ENCODE measurements at regions not wholly inside any gene's neighbourhood (a gene's known extent, or its start where the extent isn't known, plus 50 kb on each side); places are given as distances from the start of the nearest gene placed in this dataset.
"Not testable (repeated sequence)": the region's sequence is repeated elsewhere in the genome, so short reads cannot be mapped to it uniquely, and the experiment has no call there.

DNA sequence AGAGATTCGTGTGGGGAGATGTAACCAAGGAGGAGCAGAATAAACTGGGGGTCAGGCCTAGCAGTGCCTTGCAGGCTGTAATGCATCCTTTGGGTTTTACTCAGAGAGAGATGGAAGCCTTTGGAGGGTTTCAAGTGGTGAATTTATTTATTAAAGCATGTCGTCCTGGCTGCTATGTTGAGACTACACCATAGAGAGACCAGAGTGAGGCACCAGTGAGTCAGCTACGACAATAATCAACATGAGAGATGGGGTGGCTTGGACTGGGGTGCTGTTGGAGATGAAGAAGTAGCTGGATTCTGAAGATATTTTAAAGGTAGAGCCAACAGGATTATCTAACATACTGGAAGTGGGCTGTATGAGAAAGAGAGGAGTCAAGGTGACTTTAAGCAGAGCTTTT, 335.3 kb upstream of the ARHGEF26 start:
- DNase-seq (ENCODE audit: low read depth in 1 of 2, low spot score in 1 of 2): no peak

DNA sequence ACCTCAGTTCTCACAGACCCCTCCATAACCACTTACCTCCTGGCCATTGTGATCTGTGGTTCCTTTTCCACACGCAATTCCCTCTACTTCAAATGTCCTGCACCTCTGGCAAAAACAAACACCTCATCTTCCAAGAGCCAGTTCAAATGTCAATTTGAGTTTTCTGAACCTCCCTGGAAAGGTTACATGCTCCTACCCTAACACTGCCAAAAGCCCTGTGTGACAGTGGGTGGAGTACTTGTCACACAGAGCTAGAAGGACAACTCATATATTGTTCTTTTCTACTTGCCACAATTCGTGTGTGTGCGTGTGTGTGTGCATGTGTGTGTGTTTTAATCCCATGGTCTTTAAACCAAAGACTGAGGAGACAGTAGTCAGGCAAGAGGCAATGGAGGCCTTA, 331.8 kb upstream of the ARHGEF26 start:
- DNase-seq (ENCODE audit: low read depth in 1 of 2, low spot score in 1 of 2): no peak

DNA sequence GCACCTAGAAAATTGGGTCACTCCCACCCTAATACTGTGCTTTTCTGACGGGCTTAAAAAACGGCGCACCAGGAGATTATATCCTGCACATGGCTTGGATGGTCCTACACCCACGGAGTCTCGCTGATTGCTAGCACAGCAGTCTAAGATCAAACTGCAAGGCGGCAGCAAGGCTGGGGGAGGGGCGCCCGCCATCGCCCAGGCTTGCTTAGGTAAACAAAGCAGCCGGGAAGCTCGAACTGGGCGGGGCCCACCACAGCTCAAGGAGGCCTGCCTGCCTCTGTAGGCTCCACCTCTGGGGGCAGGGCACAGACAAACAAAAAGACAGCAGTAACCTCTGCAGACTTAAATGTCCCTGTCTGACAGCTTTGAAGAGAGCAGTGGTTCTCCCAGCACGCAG, 324.1 kb upstream of the ARHGEF26 start:
- DNase-seq (ENCODE audit: low read depth in 1 of 2, low spot score in 1 of 2): not testable (repeated sequence)

DNA sequence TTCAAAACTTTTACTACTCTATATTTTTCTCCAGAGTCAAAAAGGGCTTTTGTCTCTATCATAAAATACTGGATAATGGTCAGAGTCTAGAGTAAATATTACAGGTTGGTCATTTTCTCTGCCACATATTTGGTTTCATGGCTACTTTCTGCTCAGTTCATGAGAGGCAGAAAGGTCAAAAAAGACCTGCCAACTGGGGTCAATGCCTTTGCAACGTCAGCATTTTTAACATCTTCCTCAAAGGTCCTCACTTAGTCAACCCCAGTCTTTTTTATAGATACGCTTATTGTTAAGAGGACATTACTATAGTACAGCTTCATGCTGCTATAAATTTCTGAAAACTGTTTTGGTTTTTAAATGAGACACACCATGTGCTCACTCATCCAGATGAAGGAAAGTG, 312.1 kb upstream of the ARHGEF26 start:
- DNase-seq (ENCODE audit: low read depth in 1 of 2, low spot score in 1 of 2): no peak

DNA sequence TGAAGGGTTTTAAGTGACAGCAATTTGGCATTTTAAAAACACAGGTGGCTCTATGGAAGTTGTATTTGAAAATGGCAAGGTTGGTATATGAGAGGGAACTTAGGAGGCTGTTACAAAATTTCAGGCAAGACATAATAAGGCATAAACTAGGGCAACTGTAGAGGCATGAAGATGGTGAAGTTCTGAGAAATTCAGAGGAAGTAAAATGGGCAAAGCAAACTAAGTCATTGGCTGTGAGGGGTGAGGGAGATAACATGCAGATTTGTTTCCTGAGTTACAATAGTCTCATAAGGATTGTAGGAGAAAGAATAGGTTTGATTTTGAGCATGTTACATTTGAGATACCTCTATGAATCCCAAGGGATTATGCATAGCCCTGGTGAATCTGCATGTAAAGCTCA, 302.9 kb upstream of the ARHGEF26 start:
- DNase-seq (ENCODE audit: low read depth in 1 of 2, low spot score in 1 of 2): no peak

DNA sequence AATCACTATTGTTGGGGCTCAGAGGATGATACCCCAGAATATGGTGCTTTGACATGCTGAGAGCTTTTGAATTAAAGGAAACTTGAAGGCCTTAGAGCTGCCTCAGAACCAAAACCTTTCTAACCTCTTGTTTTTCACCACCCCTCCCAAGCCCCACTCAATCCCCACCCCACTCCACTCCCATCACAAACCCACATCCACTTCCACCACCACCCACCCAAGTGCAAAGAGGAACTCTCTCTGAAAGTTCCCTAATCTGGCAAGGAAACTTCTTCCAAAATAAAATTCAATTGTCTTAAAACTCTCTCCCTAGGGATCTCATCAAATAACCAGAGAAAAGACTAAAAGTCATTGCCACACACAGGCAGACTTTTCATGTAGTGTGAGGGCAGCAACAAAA, 301.2 kb upstream of the ARHGEF26 start:
- no peak for DNase-seq (ENCODE audit: low read depth in 1 of 2, low spot score in 1 of 2)

DNA sequence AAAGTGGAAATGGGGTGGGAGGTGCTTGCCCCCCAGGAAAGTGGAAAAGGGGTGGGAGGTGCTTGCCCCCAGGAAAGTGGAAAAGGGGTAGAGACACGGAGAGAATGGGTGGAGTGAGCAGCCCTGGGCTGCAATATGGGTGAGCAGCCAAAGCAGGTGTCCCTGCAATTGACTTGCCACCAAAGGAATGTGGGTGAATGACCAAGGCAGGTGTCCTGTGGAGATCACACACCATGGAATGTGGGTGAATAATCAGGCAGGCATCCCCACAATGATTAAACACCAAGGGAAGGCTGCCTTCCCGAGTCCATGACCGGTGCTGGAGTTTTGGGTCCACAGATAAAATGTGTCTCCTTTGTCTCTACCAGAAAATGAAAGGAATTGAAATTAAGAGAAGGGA, 292.8 kb upstream of the ARHGEF26 start:
- not testable (repeated sequence) for DNase-seq (ENCODE audit: low read depth in 1 of 2, low spot score in 1 of 2)

DNA sequence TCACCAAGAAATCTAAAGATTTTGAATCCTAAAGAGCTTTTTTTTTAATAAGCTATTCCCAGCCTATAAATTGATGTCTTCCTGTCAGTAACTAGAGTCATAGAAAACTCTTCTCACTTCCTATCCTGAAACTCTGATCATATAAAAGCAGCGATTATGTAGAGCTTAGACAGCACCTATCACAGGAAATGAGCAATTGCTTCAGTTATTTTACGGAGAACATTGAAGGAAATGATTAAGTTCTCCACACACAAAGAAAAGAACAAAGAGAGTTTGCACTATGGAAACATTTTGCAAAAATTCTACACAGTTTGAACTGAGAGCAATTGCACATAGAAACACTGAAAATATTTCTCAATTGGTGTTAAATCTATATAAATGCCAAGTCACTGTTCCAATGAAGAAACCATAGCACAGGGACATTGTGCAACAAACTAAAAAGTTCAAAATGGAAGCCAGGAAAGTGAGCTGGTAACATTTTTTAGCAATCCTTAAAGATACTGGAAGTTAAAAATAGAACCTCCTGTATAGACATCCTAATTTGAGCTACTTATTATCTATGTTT, 291.5 kb upstream of the ARHGEF26 start:
- no peak for DNase-seq (ENCODE audit: low read depth in 1 of 2, low spot score in 1 of 2)

DNA sequence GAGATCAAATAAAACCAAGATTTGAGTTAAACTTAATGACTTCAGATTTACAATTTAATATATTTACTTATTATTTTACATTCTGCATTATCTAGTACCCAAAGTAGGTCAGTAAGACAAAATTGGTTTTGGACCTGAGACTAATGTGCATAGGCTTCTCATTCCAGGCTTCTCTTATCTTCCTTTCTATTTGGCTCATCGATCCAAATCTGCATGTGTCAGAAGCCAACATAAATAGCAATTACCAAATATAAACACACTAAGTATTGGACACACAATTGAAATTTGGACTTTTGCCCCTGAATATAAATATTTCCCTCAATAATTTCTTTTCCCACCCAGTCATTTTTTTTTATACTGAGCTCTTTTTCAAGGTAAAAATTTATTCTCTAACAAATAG, 290.6 kb upstream of the ARHGEF26 start:
- DNase-seq (ENCODE audit: low read depth in 1 of 2, low spot score in 1 of 2): no peak

DNA sequence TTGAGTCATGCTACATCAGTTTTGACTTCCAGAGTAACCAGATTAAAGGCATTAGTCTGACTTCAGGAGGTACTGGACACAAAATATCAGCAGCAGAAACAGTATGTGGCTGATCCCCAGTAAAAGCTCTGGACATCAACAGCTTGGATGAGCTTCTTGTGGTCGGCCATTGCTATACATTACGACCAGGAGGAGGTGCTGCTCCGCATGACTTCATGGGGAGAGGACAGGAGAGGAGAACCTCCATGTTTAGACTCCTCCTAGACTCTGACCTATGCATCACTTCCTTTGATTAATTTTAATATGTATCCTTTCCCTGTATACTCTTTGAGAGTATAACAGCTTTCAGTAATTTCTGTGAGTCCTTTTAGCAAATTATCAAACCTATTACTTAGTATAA, 285.6 kb upstream of the ARHGEF26 start:
- no peak for DNase-seq (ENCODE audit: low read depth in 1 of 2, low spot score in 1 of 2)

DNA sequence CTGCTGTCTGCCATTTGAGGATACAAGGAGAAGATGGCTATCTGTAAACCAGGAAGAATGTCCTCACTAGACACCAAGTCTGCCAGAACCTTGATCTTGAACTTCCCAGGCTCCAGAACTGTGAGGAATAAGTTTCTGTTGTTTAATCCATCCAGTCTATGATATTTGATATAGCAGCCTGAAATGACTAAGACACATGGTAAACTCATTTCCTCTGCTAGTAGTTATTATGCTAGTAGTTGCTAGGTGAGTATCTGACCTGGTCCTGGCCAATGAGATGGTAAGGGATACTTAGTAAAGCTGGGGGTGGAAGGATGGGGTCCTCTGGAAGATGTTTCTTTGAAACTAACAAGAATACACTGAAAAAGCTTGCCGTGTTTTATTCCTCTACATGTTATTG, 280.7 kb upstream of the ARHGEF26 start:
- DNase-seq (ENCODE audit: low read depth in 1 of 2, low spot score in 1 of 2): no peak

DNA sequence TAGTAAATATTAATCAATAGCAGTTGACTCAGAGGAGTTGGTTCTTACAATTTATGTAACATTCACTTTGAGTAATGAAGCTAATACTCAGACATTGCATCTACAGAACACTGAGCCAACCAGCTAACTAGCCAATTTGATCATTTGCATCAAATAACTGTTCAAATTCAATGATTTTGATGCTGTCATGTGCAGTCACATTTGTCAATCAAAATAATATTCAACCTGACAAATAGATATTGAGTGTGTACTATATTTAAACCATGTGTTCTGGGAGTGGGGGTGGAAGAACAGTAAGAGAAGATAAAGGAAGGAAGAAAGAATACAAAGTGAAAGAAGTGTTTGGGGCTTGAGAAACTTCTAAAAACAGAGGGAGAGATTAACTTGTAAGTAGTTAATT, 277.2 kb upstream of the ARHGEF26 start:
- no peak for DNase-seq (ENCODE audit: low read depth in 1 of 2, low spot score in 1 of 2)

DNA sequence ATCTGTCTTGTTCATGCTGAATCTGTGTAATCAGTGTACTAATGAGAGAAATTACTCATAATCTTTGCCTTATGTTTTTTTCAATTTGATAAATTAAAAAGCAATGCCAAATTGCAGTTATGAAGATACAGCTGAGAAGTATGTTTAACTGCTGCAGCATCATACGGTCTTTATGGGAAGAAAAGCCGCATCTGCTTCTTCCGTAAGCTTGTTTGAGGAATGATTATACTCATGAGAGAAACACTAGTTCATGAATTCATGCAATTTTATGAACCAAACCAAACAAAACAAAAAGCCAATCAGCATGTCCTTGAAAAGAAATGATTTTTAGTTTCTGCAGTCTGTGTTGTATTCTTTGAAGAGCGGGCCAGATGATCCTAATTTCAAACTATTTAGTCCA, 275.9 kb upstream of the ARHGEF26 start:
- DNase-seq (ENCODE audit: low read depth in 1 of 2, low spot score in 1 of 2): no peak

DNA sequence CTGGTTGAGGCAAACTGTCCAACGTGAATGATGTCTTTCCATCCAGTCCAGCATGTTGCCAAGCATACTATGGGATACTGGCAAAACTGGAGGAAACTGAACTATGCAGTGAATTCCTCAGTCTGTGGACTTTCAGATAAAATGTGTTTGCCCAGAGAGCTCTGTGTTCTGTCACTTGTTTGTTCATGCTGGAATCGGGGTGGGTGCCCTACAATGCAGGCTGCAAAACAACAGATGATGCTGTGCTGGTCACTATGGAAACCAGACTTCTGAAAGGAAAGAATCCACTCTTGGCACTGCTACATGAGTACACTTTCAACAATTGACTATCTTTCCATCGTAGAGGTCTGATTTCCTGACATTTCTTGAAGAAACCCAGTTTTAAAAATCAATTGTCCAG, 272.5 kb upstream of the ARHGEF26 start:
- DNase-seq (ENCODE audit: low read depth in 1 of 2, low spot score in 1 of 2): no peak

DNA sequence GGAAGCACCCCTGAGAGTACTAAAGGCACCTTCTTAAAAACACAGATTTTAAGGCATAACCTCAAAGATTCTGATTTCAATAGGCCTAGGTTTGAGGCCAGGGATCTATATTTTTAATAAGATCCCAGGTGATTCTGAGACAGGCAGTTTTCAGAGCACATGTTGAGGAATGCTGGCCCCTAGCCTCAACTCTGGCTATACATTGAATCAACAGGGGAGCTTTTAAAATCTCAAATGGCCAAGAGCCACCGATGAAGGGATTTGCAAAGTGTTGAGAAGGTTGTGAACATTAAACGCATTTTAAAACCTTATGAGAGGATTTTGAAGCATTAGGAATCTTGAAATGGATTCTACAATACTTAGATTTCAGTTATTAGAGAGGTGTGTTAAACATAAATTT, 268.8 kb upstream of the ARHGEF26 start:
- no peak for DNase-seq (ENCODE audit: low read depth in 1 of 2, low spot score in 1 of 2)

DNA sequence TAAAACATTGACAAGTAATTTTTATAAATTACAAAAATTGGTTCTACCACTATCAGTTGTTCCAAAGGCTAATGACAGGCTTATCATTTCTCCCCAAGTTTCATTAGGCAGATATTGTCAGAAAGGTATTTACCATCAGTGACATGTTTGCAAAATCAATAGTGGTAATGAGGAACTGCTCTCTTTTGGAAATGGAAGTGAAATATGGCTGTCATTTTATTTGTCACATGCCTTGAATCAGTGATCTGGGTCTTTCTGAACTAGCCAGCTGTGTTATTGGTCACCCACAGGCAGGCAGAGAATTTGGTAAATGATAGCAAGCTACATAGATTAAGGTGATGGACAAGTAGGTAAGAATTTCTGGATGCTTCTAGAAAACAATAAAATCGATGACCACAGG, 268.0 kb upstream of the ARHGEF26 start:
- DNase-seq (ENCODE audit: low read depth in 1 of 2, low spot score in 1 of 2): no peak

DNA sequence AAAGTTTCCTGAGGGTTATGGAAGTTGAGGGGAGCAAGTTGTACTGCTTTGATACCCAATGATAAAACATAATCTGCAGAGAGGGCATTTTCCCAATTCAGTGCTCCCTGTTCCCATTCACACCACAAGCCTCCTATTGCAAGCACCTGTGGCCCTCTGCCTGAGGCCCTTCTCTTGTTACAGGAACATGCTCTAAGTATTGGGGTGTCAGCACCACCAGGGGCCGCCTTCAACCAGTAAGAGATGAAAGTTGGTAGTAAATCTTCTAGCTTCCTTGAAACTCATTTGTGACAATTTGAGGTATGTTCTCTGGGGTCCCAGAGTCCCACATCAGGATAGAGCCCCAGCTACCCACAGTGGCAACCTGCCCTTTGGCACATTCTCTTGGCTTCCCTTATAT, 265.4 kb upstream of the ARHGEF26 start:
- no peak for DNase-seq (ENCODE audit: low read depth in 1 of 2, low spot score in 1 of 2)

DNA sequence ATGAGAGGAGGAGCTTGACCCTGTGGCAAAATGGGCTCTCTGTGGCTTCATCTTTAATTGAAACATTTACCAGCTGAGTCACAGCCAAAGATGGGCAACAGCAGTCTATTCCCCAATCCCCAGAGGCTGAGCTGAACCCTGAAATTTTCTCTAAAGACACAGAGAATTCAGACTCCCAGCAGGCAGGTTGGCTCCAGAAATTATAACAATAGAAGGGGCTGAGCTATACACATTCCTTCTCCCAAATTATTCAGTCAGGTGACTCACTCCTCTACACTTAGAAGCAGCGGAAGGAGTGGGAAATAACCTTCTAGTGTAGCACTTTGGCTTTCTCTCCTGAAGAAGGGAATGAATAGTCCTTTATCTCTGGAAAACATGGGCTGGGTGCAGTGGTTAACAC, 264.3 kb upstream of the ARHGEF26 start:
- no peak for DNase-seq (ENCODE audit: low read depth in 1 of 2, low spot score in 1 of 2)

DNA sequence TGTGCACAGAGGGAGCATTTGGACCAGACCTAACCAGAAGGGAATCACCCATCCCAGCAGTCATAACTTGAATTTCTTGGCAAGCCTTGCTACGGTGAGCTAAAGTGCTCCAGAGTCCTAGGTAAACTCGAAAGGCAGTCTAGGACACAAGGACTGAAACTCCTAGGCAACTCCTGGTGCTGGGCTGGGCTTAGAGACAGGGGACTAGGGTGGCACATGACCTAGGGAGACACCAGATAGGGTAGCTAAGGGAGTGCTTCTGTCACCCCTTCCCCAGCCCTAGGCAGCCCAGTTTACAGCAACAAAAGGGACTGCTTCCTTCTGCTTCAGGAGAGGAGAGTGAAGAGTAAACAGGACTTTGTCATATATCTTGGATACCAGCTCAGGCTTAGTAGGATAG, 256.4 kb upstream of the ARHGEF26 start:
- no peak for DNase-seq (ENCODE audit: low read depth in 1 of 2, low spot score in 1 of 2)

DNA sequence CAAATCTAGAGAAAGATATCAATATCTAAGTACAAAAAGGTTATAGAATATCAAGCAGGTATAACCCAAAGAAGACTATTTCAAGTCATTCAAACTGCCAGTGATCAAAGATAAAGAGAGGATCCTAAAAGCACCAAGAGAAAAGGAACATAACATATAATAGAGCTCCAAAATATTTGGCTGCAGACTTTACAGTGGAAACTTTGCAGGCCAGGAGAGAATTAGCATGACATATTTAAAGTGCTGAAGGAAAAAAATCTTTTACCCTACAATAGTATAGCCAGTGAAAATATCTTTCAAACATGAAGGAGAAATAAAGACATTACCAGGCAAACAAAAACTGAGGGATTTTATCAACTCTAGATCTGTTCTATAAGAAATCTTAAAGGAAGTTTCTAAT, 254.3 kb upstream of the ARHGEF26 start:
- no peak for DNase-seq (ENCODE audit: low read depth in 1 of 2, low spot score in 1 of 2)

DNA sequence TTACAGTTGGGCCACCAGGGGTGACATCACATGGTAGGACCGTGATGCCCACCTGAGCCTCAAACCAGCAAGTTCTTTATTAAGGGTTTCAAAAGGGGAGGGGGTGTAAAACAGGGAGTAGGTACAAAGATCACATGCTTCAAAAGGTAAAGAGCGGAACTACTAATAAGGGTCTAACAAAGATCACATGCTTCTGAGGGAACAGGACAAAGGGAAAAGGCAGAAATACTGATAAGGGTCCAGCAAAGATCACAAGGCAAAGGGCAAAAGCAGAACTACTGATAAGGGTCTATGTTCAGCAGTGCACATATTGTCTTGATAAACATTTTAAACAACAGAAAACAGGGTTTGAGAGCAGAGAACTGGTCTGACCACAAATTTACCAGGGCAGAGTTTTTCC, 246.8 kb upstream of the ARHGEF26 start:
- DNase-seq (ENCODE audit: low read depth in 1 of 2, low spot score in 1 of 2): not testable (repeated sequence)

DNA sequence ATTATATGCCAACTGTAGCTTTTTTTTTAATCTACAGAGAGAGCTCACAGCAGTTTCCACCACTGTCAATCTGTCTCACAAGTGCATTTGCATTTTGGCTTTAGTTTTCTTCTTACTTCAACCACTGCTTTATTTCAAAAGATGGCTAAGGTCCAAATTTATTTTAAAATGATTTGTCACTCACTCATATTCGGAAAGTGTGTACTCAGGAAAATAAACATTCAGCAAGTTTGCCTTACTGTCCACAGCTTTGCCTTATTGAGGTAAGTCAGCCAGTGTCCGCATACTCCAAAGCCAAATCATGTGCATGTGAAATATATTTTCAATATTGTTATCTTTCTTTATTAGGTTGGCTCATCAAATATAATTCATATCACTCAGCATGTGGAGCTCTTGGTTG, 240.7 kb upstream of the ARHGEF26 start:
- DNase-seq (ENCODE audit: low read depth in 1 of 2, low spot score in 1 of 2): no peak

DNA sequence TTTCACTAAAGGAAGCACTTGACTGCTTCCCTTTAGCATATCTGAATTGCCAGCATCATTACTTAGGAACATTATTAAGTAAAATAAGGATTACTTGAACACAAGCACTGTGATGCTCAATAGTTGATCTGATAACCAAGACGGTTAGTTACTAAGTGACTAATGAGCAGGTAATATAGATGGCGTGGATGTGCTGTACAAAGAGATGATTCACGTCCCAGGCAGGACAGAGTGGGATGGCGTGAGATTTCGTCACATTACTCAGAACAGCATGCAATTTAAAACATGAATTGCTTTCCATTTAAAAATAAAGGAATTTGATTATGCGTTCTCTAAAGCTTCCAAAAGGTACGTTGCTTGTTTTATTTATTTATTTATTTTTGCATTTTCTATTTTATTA, 240.0 kb upstream of the ARHGEF26 start:
- no peak for DNase-seq (ENCODE audit: low read depth in 1 of 2, low spot score in 1 of 2)

DNA sequence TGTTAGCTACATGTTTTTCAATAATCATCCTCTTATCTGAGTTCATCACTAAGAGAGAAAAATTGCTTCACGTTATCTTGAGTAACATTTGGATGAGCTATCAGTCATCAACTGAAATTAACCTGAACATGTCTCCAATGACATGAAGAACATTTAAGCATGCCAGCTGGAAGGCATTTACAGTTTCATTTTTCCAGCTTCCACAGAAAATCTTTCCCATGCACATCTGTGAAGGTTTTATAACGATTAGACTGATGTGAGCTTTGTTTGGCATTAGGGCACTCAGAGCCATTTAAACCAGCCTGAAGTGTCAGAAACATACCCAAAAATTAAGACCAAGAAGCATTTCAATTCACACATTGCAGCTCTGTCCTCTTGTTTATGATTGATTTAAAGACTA, 235.8 kb upstream of the ARHGEF26 start:
- no peak for DNase-seq (ENCODE audit: low read depth in 1 of 2, low spot score in 1 of 2)

Measured in activated CD4-positive, alpha-beta T cell treated with anti-CD3 and anti-CD28 coated beads, Interleukin-2, amount 50 U/mL, for 24 hours (primary cell).